K562 (cell line): ENCODE measurements at regions not wholly inside any gene's neighbourhood (a gene's known extent, or its start where the extent isn't known, plus 50 kb on each side); places are given as distances from the start of the nearest gene placed in this dataset.

Experiments used
- ATAC-seq: fragments of 200-7000 bp; cut with Tn5 transposase; 3 replicates; pipeline ENCODE4 v1.9.1; 2020; ENCODE audit warnings: moderate library complexity
- BruUV-seq: library from RNA; stranded (reverse); fragments of 400-500 nt; replicated peaks from 2 replicates; lab custom pipeline; 2021; lab: Mats Ljungman, UMichigan
- CTCF ChIA-PET: fragments of 300-600 bp; formaldehyde crosslinking; extraction: SDS; loops from one replicate; lab custom pipeline; 2021; ENCODE audit warnings: low intra/inter-chr PET ratio; lab: Yijun Ruan, JAX
- POLR2A ChIA-PET: fragments of 300-600, 350-650 bp; sonication (Branson Sonifier 250); formaldehyde crosslinking; extraction: SDS; loops from one replicate; lab custom pipeline; 2021; ENCODE audit warnings: antibody characterized with exemption, inconsistent platforms; lab: Yijun Ruan, JAX
- DNase-seq, 4 experiments: peaks; one replicate each; pipeline versions ENCODE4 v3.0.0 to v3.0.0-alpha.2; 2011 to 2018; ENCODE audit warnings: low spot score in 3 of 4, mixed read lengths in 3 of 4; ENCODE audit errors: extremely low read depth in 1 of 4
- FAIRE-seq: peaks from 2 replicates; lab custom pipeline; 2011; peaks lifted over from hg19 to GRCh38; lab: Jason Lieb, UNC
- H2AFZ ChIP-seq: 2 replicates; pipeline ENCODE4 v1.6.0; 2011; ENCODE audit warnings: low read depth, low read length, control low read depth, inconsistent platforms
- H3K27ac ChIP-seq: fragments of 200-600 bp; 3 replicates; pipeline ENCODE4 v1.8.0; 2011; ENCODE audit warnings: low read depth, mild to moderate bottlenecking, control low read depth, inconsistent platforms, low read length, moderate library complexity, mixed read lengths; ENCODE audit errors: extremely low read depth
- H3K27me3 ChIP-seq, 2 experiments: fragments of 300-600 bp in 1 of 2; 2 replicates in 1 of 2; 3 replicates in 1 of 2; pipeline versions ENCODE4 v1.6.0 to v1.8.0; 2011; ENCODE audit warnings: inconsistent platforms in 2 of 2, low read length in 2 of 2, mild to moderate bottlenecking in 1 of 2, mixed read lengths in 1 of 2, moderate library complexity in 1 of 2; ENCODE audit not compliant: control insufficient read depth in 2 of 2, insufficient read depth in 2 of 2
- H3K36me3 ChIP-seq: fragments of 300-600 bp; 3 replicates; pipeline ENCODE4 v1.8.0; 2011; ENCODE audit warnings: mild to moderate bottlenecking, low read length, inconsistent platforms; ENCODE audit not compliant: control insufficient read depth, insufficient read depth
- H3K4me1 ChIP-seq, 2 experiments: fragments of 200-600 bp in 1 of 2; replicated peaks in 1 of 2; 2 replicates in 1 of 2; 3 replicates in 1 of 2; pipeline versions ENCODE4 v1.5.1 to v1.8.0; 2011; ENCODE audit warnings: inconsistent platforms in 2 of 2, low read length in 2 of 2, mild to moderate bottlenecking in 1 of 2, mixed read lengths in 1 of 2, moderate library complexity in 1 of 2; ENCODE audit not compliant: control insufficient read depth in 2 of 2, insufficient read depth in 2 of 2
- H3K4me2 ChIP-seq: 2 replicates; pipeline ENCODE4 v1.6.1; 2011; ENCODE audit warnings: low read length, control low read depth, inconsistent platforms, mixed read lengths; ENCODE audit not compliant: insufficient read depth
- H3K4me3 ChIP-seq: fragments of 200-600 bp; sonication (generic), shearing (Covaris generic); 2 replicates; pipeline ENCODE4 v1.5.1; 2016; ENCODE audit warnings: control low read depth, inconsistent platforms
- H3K79me2 ChIP-seq: fragments of 200-600 bp; 3 replicates; pipeline ENCODE4 v1.8.0; 2011; ENCODE audit warnings: low read length, inconsistent platforms; ENCODE audit not compliant: control insufficient read depth, insufficient read depth
- H3K9ac ChIP-seq, 2 experiments: 2 replicates each; pipeline versions ENCODE4 v1.6.0 to v1.6.1; 2011; ENCODE audit warnings: low read depth in 2 of 2, low read length in 2 of 2, control low read depth in 1 of 2, inconsistent platforms in 1 of 2, mild to moderate bottlenecking in 1 of 2, mixed read lengths in 1 of 2; ENCODE audit not compliant: insufficient read depth in 1 of 2
- H3K9me1 ChIP-seq: one replicate; pipeline ENCODE4 v1.6.0; 2011; ENCODE audit warnings: inconsistent platforms, mild to moderate bottlenecking, low read length, moderate library complexity; ENCODE audit not compliant: control insufficient read depth, insufficient read depth
- H3K9me3 ChIP-seq: replicated peaks from 2 replicates; pipeline ENCODE4 v1.5.1; 2011; ENCODE audit warnings: low read depth, low read length, inconsistent platforms; ENCODE audit not compliant: control insufficient read depth, insufficient read depth
- H4K20me1 ChIP-seq: replicated peaks from 2 replicates; pipeline ENCODE4 v1.6.1; 2011; ENCODE audit warnings: low read length, inconsistent platforms, mixed read lengths; ENCODE audit not compliant: control insufficient read depth, insufficient read depth
- BRF1 ChIP-seq: IDR thresholded peaks from 3 replicates; pipeline ENCODE4 v1.6.1; 2011; ENCODE audit warnings: borderline replicate concordance, mild to moderate bottlenecking; ENCODE audit not compliant: insufficient read length; ENCODE audit errors: extremely low read depth
- C11orf30 ChIP-seq: fragments of 450-650 bp; IDR thresholded peaks from 2 replicates; pipeline ENCODE4 v1.6.1; 2016; ENCODE audit warnings: low read depth, mild to moderate bottlenecking
- CAMTA2 ChIP-seq: fragments of 250-450 bp; sonication (Bioruptor Pico); conservative IDR thresholded peaks from 2 replicates; pipeline ENCODE4 v1.5.1; 2022
- CBX5 ChIP-seq: IDR thresholded peaks from 2 replicates; pipeline ENCODE4 v1.6.1; 2014; ENCODE audit warnings: low read depth, borderline replicate concordance
- CCNT2 ChIP-seq: IDR thresholded peaks from 2 replicates; pipeline ENCODE4 v1.6.1; 2011; ENCODE audit warnings: borderline replicate concordance, low read depth, mild to moderate bottlenecking, moderate library complexity, mixed read lengths, low read length; ENCODE audit not compliant: insufficient read length; ENCODE audit errors: extremely low read depth
- CHD1 ChIP-seq: fragments of 200-600 bp; sonication (generic); IDR thresholded peaks from one replicate; pipeline ENCODE4 v1.6.1; 2012; ENCODE audit warnings: mild to moderate bottlenecking, moderate library complexity, low read length, inconsistent platforms
- CREB1 ChIP-seq, 2 experiments: sonication (generic) in 1 of 2; formaldehyde crosslinking in 1 of 2; IDR thresholded peaks; 2 replicates each; pipeline versions ENCODE4 v1.6.1 to v1.8.0; 2012 to 2022; ENCODE audit warnings: inconsistent platforms in 1 of 2, mild to moderate bottlenecking in 1 of 2, missing genetic modification reagents in 1 of 2, moderate library complexity in 1 of 2
- GATA2 ChIP-seq: sonication (generic); formaldehyde crosslinking; IDR thresholded peaks from 2 replicates; pipeline ENCODE4 v1.4.0; 2020; ENCODE audit warnings: mild to moderate bottlenecking, missing genetic modification reagents
- HMGN3 ChIP-seq: IDR thresholded peaks from 2 replicates; pipeline ENCODE4 v1.6.1; 2011; ENCODE audit warnings: borderline replicate concordance, low read depth, mild to moderate bottlenecking, mixed read lengths, low read length; ENCODE audit not compliant: insufficient read length; ENCODE audit errors: extremely low read depth
- HOMEZ ChIP-seq: fragments of 250-450 bp; sonication (Bioruptor Pico); IDR thresholded peaks from 2 replicates; pipeline ENCODE4 v1.4.0; 2020; ENCODE audit warnings: mild to moderate bottlenecking, moderate library complexity
- MAX ChIP-seq: sonication (generic); formaldehyde crosslinking; IDR thresholded peaks from 2 replicates; pipeline ENCODE4 v1.9.0; 2022; ENCODE audit warnings: mild to moderate bottlenecking, missing genetic modification reagents
- ZBTB1 ChIP-seq: sonication (generic); formaldehyde crosslinking; IDR thresholded peaks from 2 replicates; pipeline ENCODE4 v1.8.1; 2023; ENCODE audit warnings: missing genetic modification reagents, low read depth, mild to moderate bottlenecking, borderline replicate concordance
- ZNF253 ChIP-seq: fragments of 250-450 bp; sonication (Bioruptor Pico); conservative IDR thresholded peaks from 2 replicates; pipeline ENCODE4 v1.6.1; 2021; ENCODE audit warnings: mild to moderate bottlenecking
- ZNF699 ChIP-seq: fragments of 250-450 bp; sonication (Bioruptor Pico); IDR thresholded peaks from 2 replicates; pipeline ENCODE4 v1.8.0; 2021; ENCODE audit warnings: mild to moderate bottlenecking, moderate library complexity; ENCODE audit not compliant: insufficient replicate concordance
- WGBS: fragments of 100-300 bp; shearing (Covaris generic); methylation state at CpG from one replicate; pipeline ENCODE4 v1.1.6; 2016; ENCODE audit warnings: low coverage, mixed read lengths; ENCODE audit not compliant: insufficient coverage; ENCODE audit errors: missing lambda C conversion rate; 5-methylcytosine and 5-hydroxymethylcytosine counted together
- in situ Hi-C: fragments of 300-500 bp; cut with MboI; formaldehyde crosslinking; loops from 4 replicates; pipeline ENCODE4 v1.15.0; 2018; ENCODE audit warnings: inconsistent platforms, mixed read lengths
- intact Hi-C: fragments of 100-400 bp; cut with micrococcal nuclease; formaldehyde crosslinking; loops from 2 replicates; pipeline ENCODE4 v1.14.2; 2022
- TF ChIP-seq, protein P1 (sequence below), 2 experiments: fragments of 200-800 bp in 1 of 2; sonication (Bioruptor generic) in 1 of 2; sonication (generic) in 1 of 2; formaldehyde crosslinking in 1 of 2; IDR thresholded peaks in 1 of 2; conservative IDR thresholded peaks in 1 of 2; 2 replicates each; pipeline versions ENCODE4 v1.5.0 to v1.6.1; 2016 to 2020; ENCODE audit warnings: missing compliant biosample characterization in 1 of 2, missing genetic modification characterization in 1 of 2, missing genetic modification reagents in 1 of 2
- TF ChIP-seq, protein P2 (sequence below): sonication (generic); formaldehyde crosslinking; IDR thresholded peaks from 2 replicates; pipeline ENCODE4 v1.8.1; 2022; ENCODE audit warnings: missing genetic modification reagents
- TF ChIP-seq, protein P3 (sequence below): sonication (generic); formaldehyde crosslinking; IDR thresholded peaks from 2 replicates; pipeline ENCODE4 v1.8.1; 2023; ENCODE audit warnings: mild to moderate bottlenecking, missing genetic modification reagents, moderate library complexity

GRCh38 chr3:167899093-167899492 is 163.6 kb downstream of the SERPINI1 start:
- POLR2A ChIA-PET: interaction anchor here (0.9 to 1.4 kb wide), 3 partner anchors 10 to 480 kb away, joined by 3 to 4 read pairs (median 3); no protein-coding TSS in a partner anchor
- no peak for ATAC-seq
- intact Hi-C loops (no loop called here), in situ Hi-C loops (no loop called here)
- CTCF ChIA-PET: no interaction called here
- TF ChIP-seq C11orf30: no peak
- TF ChIP-seq CHD1: no peak
- TF ChIP-seq BRF1: no peak
- TF ChIP-seq ZBTB1 (CRISPR knock-in tag): no peak
- no peak for TF ChIP-seq CCNT2
- TF ChIP-seq CREB1 (IDR thresholded peaks at IDR 0.05): no peak
- TF ChIP-seq CREB1 (CRISPR knock-in tag; IDR thresholded peaks at IDR 0.05): no peak
- no peak for TF ChIP-seq HOMEZ
- no peak for TF ChIP-seq CBX5
- no peak for TF ChIP-seq CAMTA2 (CRISPR knock-in tag)
- no peak for TF ChIP-seq HMGN3
- TF ChIP-seq, protein P1, sequence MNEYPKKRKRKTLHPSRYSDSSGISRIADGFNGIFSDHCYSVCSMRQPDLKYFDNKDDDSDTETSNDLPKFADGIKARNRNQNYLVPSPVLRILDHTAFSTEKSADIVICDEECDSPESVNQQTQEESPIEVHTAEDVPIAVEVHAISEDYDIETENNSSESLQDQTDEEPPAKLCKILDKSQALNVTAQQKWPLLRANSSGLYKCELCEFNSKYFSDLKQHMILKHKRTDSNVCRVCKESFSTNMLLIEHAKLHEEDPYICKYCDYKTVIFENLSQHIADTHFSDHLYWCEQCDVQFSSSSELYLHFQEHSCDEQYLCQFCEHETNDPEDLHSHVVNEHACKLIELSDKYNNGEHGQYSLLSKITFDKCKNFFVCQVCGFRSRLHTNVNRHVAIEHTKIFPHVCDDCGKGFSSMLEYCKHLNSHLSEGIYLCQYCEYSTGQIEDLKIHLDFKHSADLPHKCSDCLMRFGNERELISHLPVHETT (CRISPR knock-in tag; conservative IDR thresholded peaks at IDR 0.05 in 1 of 2, IDR thresholded peaks at IDR 0.05 in 1 of 2): no peak
- no peak for TF ChIP-seq GATA2 (CRISPR knock-in tag)
- TF ChIP-seq MAX (CRISPR knock-in tag): no peak
- TF ChIP-seq ZNF699 (CRISPR knock-in tag): no peak
- TF ChIP-seq, protein P2, sequence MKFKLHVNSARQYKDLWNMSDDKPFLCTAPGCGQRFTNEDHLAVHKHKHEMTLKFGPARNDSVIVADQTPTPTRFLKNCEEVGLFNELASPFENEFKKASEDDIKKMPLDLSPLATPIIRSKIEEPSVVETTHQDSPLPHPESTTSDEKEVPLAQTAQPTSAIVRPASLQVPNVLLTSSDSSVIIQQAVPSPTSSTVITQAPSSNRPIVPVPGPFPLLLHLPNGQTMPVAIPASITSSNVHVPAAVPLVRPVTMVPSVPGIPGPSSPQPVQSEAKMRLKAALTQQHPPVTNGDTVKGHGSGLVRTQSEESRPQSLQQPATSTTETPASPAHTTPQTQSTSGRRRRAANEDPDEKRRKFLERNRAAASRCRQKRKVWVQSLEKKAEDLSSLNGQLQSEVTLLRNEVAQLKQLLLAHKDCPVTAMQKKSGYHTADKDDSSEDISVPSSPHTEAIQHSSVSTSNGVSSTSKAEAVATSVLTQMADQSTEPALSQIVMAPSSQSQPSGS (CRISPR knock-in tag): no peak
- TF ChIP-seq, protein P3, sequence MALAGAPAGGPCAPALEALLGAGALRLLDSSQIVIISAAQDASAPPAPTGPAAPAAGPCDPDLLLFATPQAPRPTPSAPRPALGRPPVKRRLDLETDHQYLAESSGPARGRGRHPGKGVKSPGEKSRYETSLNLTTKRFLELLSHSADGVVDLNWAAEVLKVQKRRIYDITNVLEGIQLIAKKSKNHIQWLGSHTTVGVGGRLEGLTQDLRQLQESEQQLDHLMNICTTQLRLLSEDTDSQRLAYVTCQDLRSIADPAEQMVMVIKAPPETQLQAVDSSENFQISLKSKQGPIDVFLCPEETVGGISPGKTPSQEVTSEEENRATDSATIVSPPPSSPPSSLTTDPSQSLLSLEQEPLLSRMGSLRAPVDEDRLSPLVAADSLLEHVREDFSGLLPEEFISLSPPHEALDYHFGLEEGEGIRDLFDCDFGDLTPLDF (CRISPR knock-in tag): no peak
- no peak for TF ChIP-seq ZNF253 (CRISPR knock-in tag)
- H3K27me3 ChIP-seq: no peaks in the 10 kb centered on the region
- no peaks in the 10 kb centered on the region for H3K36me3 ChIP-seq
- 2% methylated on average over 3 of the region's 3 CpGs for WGBS
- no peak overlapping the region for H2AFZ ChIP-seq
- H3K4me3 ChIP-seq: no peak overlapping the region
- no peaks in the 10 kb centered on the region for H3K4me1 ChIP-seq
- no peaks in the 10 kb centered on the region for H4K20me1 ChIP-seq
- H3K27ac ChIP-seq: no peak overlapping the region
- no TSS peak for BruUV-seq
- no peak for DNase-seq
- H3K9ac ChIP-seq: no peak overlapping the region
- H3K79me2 ChIP-seq: no peaks in the 10 kb centered on the region
- H3K9me1 ChIP-seq: no peaks in the 10 kb centered on the region
- H3K4me2 ChIP-seq: no peak overlapping the region
- no peak for FAIRE-seq
- no peaks in the 10 kb centered on the region for H3K9me3 ChIP-seq
